ENCODE measurements at regions not wholly inside any gene's neighbourhood (a gene's known extent, or its start where the extent isn't known, plus 50 kb on each side); places are given as distances from the start of the nearest gene placed in this dataset.

DNA sequence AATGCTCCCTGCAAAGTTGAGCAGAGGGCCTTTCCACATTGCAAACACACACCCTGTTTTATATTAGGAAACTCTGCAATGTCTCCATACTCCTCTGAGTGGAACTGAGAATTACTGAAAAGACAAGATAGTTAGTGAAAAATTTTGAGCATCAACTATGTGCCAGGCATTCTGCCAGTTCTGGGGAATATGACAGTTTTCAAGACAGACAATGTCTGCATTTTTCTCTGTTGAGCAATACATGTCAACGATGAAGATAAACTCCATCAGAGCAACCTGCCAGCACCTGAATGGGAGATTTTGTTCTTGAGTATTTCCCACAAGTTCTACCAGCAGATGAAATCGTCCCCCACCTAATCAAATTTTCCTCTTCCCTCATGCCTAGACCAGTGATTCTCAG, 203.4 kb upstream of the BMPER start:
- DNase-seq: no peak

GRCh38 chr7:33702514-33703054, 202.8 kb upstream of the BMPER start:
- no peak for DNase-seq

DNA sequence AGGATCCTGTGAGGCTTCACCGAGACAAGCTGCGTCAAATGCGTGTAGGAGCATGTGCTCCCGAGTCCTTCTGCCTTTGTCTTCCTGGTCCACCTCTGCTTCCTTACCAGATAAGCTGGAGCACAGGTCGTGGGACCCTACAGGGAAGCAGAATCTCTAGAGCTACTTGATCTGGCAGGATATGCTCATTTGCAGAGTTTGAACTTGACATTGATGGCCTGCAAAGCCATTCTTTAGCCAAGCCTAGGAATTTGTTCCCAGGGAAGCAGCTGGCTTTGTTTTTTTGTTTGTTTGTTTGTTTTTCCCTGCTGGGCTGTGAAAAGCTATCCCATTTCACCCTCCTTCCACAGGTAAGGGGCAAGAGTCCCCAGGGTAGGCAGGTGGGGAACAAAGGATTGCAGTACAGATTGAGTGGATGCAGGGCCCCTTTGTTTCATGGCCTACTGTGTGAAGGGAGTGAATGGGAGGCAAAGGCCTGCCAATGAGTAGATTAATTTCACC, 200.0 kb upstream of the BMPER start:
- no peak for DNase-seq

GRCh38 chr7:33706186-33706585, 199.2 kb upstream of the BMPER start:
- DNase-seq: no peak

DNA sequence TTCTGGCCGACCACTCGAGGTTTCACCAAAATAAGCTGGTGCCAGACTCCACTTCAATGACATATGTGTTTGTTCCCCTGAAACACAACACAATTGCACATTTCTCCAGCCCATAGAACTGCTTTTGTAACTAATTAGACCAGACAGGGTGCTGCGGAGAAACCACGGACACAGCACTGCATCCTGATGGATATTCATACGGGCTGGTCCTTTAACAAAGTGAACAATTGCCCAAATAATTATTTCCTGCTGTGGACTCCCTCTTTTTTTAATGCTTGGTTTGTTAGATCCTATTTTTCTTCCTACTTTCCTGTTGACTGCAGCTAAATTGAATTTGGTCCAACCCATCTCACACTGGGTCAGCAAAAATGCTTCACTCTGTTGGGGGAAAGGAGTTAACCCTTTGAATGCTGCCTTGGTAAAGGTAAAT, 198.6 kb upstream of the BMPER start:
- no peak for DNase-seq

- no peak for DNase-seq
These were observed 197.9 kb upstream of the BMPER start for GRCh38 chr7:33707427-33707826.

DNA sequence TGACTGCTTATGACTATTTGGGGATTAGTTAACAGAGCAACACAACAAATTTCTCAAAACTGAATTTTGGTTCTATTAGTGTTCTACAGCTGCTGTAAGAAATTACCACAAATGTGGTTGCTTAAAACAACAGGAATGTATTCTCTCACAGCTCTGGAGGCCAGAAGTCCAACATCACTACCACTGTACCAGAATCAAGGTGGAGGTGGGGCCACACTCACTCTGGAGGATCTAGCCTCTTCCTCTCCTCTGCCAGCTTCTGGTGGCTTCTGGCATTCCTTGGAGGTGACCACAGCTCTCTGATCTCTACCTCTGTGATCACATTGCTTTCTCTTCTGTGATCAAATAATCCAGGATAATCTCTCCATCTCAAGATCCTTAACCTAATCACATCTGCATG, 194.7 kb upstream of the BMPER start:
- DNase-seq: no peak

DNA sequence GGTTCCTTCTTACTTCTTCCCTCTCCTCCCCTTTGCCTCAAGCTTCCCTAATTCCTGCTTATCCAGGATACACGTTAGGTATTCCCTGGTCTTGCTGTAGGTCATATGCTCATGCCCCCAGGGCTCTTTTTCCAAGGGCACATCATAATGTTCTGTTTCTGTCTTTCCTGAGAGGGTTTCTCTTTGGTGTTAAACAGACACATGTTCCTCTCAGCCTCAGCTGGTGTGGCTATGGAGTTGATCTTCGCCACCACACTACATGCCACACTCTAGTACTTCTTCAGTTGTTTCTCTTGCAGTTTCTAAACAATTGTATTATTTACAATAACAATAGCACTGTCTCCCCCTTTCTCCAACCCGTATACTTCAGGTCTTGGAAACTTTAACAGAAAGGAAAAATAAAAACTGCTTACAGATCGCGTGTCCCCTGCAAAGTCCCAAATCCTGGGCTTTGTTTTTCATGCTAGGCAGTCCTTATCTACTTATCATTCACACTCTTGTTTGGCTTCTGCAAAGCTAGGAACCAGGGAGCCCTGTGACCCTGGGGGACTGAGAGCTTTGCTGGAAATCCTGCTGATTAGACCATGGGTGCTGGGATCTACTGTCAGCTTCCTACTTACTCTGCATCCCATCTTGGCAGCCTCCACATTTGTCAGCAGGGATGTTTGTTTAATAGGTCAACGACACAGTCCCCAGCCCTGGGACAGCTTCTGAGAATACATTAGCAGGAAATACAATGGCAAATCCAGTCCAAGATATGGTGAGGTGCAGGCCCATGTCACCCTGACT, 193.9 kb upstream of the BMPER start:
- no peak for DNase-seq

DNA sequence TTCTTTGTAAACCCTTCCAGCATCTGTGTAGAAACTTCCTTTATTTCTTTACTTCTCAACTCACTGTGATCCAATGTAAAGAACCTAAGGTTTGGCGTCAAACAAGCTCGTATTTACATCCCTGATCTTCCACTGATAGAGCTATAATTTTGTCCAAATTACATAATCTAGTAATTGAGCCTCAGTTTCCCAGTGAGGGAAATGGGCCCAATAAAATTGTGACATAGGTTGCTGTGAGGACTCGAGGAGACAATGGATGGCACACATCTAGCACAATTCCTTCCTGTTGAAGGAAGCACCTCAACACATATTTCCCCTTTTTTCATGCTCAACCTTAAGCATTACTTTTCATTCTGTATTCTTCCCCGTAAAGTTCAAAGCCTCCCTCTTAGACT, 193.3 kb upstream of the BMPER start:
- no peak for DNase-seq

GRCh38 chr7:33714208-33714607, 191.1 kb upstream of the BMPER start:
- no peak for DNase-seq

GRCh38 chr7:33716581-33717477, 188.5 kb upstream of the BMPER start:
- peak; percentile 19 for DNase-seq

GRCh38 chr7:33719059-33719581, 186.2 kb upstream of the BMPER start:
- DNase-seq: no peak

DNA sequence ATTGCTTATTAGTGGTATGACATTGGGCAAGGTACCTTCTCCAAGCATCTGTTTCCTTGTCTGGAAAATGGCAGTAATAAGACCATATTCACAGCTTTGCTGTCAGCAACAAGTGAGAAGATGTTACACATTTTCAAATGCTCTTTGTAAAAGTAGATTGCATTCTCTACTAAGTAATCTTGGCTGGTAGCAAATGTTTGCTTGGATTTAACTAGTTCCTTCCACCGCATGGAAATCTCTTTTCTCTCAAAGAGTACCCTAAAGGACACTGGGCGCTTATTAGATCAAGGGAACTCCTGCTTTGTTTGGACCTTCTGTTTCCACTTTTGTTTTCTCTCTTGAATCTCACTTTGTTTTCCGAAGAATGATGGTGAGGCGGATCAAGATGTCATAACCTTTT, 185.2 kb upstream of the BMPER start:
- no peak for DNase-seq

DNA sequence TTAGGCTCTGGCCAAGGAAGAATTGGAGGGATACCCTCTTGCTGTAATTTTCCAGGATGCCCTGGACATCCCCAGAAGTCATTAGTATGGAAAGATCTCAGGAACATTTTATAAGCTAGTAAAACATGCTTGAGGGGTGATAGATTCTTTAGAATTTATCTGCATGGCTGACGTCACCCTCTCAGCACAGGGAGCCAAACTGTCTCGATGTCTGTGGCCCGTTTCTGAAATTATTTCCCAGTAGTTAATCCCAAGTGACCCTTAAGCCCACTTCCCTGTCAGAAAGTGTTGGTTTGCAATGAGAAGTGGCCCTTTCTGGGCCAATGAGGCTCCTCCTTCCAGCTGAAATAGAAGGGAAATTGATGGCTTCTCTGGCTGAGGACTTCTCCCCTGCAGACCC, 184.5 kb upstream of the BMPER start:
- no peak for DNase-seq

DNA sequence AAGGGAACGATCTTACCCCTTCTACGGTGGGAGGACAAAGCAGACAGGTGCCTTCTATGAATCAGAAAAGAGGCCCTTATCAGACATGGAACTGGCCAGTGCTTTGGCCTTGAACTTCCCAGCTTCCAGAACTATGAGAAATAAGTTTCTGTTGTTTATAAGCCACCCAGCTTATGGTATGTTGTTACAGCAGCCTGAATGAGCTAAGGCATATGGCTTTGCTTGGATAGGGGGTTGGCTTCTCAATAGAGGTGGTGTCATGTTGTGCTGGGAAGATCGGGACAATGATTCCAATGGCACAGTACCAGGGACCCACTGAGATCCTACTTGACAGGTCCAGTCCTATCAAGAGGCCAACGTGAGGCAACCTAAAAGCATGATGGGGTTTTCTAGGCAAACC, 183.4 kb upstream of the BMPER start:
- no peak for DNase-seq

GRCh38 chr7:33722383-33723101, 182.8 kb upstream of the BMPER start:
- no peak for DNase-seq

- no peak for DNase-seq
These were observed 181.1 kb upstream of the BMPER start for GRCh38 chr7:33724201-33724600.

DNA sequence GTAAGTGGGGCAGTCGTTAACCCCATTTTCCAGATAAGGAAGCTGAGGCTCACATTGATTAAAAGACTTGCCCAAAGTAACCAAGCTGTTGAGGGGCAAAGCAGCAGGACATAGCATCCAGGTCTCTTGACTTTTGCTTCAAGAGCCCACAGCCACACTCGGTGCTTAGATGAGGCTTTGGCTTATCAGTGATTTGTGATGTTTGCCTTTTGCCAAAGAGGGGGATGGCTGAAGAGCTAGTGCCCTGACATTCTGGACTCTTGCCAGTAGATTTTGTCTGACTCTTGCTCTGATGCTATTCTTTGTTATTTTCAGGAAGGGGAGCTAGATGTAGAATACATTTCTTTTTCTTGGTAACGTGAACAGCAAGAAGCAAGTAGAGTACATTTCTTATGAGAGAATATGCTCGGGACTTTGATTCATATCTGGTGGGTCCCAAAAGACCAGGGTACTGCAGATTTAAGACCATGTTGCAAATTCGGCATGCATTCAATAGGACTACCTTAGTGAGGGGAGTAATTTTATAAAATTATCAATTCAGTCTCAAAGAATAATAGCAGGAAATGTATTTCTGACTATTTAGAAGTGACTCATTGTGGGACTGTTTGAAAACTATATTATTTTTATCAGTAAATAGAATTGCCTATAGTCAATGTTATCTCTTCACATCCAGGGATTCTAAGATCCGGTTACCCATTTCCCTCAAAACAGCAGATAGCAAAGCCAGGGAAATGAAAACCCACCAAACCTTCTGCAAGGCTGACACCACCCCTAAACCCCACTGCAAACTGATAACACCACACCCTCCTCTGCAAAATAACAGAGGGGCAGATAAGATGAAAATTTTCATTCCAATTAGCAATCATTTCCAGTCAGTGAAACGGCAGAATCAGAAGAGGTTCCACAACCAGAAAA, 180.0 kb upstream of the BMPER start:
- no peak for DNase-seq

- no peak for DNase-seq
These were observed 178.8 kb upstream of the BMPER start for GRCh38 chr7:33726582-33726981.

DNA sequence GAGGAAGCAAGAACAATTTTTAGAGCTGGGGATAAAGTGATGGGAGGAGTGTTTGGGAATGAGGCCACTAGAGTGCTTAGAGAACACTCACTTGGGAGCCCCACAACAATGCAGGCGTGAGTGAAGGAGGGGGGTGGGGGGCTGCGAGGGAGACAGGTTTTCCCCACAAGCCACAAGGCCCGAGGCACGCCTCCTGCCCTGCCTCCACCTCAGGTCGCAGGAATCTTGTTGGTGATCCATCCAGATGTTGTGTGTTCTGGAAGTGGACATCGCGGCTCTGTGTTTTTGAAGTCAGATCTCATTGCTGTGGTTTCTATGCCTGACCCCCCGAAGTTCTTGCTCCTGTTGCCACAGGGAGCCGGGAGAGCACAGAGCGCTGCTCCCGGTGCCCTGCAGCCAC, 178.0 kb upstream of the BMPER start:
- no peak for DNase-seq

GRCh38 chr7:33728873-33729551, 176.3 kb upstream of the BMPER start:
- DNase-seq: no peak

Measured in OCI-M1 (cell line).